BLaER1 treated with 17β-estradiol and CSF1 and Interleukin-3, amounts not matched to agents 10 nM and 100 nM (cell line): ENCODE measurements at regions not wholly inside any gene's neighbourhood (a gene's known extent, or its start where the extent isn't known, plus 50 kb on each side); places are given as distances from the start of the nearest gene placed in this dataset.
A peak's percentile ranks its signal among the peaks of the same experiment; 100 is the strongest.
"Not testable (repeated sequence)": the region's sequence is repeated elsewhere in the genome, so short reads cannot be mapped to it uniquely, and the experiment has no call there.

Source experiments
- H3K27ac ChIP-seq, 11 experiments: shearing (Covaris generic); formaldehyde crosslinking; 2 replicates each; pipeline ENCODE4 v1.8.1; 2022
- H3K27me3 ChIP-seq, 11 experiments: shearing (Covaris generic); formaldehyde crosslinking; 2 replicates each; pipeline ENCODE4 v1.8.1; 2022
- H3K36me3 ChIP-seq, 11 experiments: shearing (Covaris generic); formaldehyde crosslinking; 2 replicates each; pipeline ENCODE4 v1.8.1; 2022
- H3K4me1 ChIP-seq, 10 experiments: shearing (Covaris generic); formaldehyde crosslinking; 2 replicates each; pipeline ENCODE4 v1.8.1; 2022
- H3K4me2 ChIP-seq, 11 experiments: shearing (Covaris generic); formaldehyde crosslinking; 2 replicates each; pipeline ENCODE4 v1.8.1; 2022
- H3K4me3 ChIP-seq, 10 experiments: shearing (Covaris generic); formaldehyde crosslinking; 2 replicates each; pipeline ENCODE4 v1.8.1; 2022
- H3K9ac ChIP-seq, 11 experiments: shearing (Covaris generic); formaldehyde crosslinking; 2 replicates each; pipeline ENCODE4 v1.8.1; 2022
- H3K9me3 ChIP-seq, 11 experiments: shearing (Covaris generic); formaldehyde crosslinking; replicated peaks in 1 of 11; 2 replicates each; pipeline ENCODE4 v1.8.1; 2022
- H4K20me1 ChIP-seq, 11 experiments: shearing (Covaris generic); formaldehyde crosslinking; 2 replicates each; pipeline ENCODE4 v1.8.1; 2022

GRCh38 chr16:29578898-29579297, 72.7 kb upstream of the NPIPB12 start:
- H3K4me3 ChIP-seq, H3K9ac ChIP-seq, H3K4me1 ChIP-seq, H3K9me3 ChIP-seq, H3K27me3 ChIP-seq, H3K27ac ChIP-seq, H3K4me2 ChIP-seq: not testable (repeated sequence)
- H3K36me3 ChIP-seq: peaks cover 0 to 29% (median 18%) of the 10 kb centered on the region in 11 experiments; a peak in 19 of 22 replicates
- H4K20me1 ChIP-seq: peaks cover 43 to 92% (median 84%) of the 10 kb centered on the region in 11 experiments; a peak in 20 of 22 replicates

GRCh38 chr16:29581764-29582163, 75.6 kb upstream of the NPIPB12 start:
- H3K4me2 ChIP-seq, H3K27ac ChIP-seq, H3K9me3 ChIP-seq, H3K27me3 ChIP-seq, H3K9ac ChIP-seq, H3K4me3 ChIP-seq: not testable (repeated sequence)
- peaks cover 0 to 18% (median 14%) of the 10 kb centered on the region in 11 experiments; a peak in 16 of 22 replicates for H3K36me3 ChIP-seq
- H3K4me1 ChIP-seq: peaks cover 13 to 25% (median 22%) of the 10 kb centered on the region in 10 experiments
- peaks cover 45 to 92% (median 89%) of the 10 kb centered on the region in 11 experiments; a peak in 20 of 22 replicates for H4K20me1 ChIP-seq

DNA sequence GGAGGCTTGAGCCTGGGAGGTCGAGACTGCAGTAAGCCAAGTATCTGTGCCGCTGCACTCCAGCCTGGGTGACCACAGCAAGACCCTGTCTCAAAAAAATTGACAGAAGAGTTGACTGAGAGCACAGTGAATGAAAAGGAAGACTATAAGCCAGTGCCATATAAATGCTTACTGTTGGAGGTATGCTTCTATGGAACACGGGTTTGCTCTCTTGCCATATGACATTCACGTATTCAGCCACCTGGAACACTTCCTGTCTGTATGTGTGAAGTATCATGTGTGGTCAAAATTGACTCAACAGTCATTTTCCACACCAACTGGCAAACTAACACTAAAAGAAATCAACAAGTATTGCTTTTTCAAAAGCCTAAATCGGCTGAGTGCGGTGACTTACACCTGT, 71.1 kb upstream of the SPN start:
- Histone ChIP-seq H3K9ac (peak overlapping the region in 3 of 11 experiments; percentile 36 to 61 (median 49); a peak in 2 of 22 replicates), H3K4me2 (peak overlapping the region; percentile 57 to 72 (median 65); a peak in 20 of 22 replicates), H4K20me1 (peaks cover 32 to 85% (median 71%) of the 10 kb centered on the region in 11 experiments), H3K4me1 (peaks cover 23 to 54% (median 39%) of the 10 kb centered on the region in 10 experiments; a peak in 19 of 20 replicates), H3K27ac (peak overlapping the region in 5 of 11 experiments; percentile 9 to 55 (median 35); a peak in 4 of 22 replicates), H3K4me3 (peak overlapping the region in 3 of 10 experiments; percentile 40 to 46 (median 42); a peak in 3 of 20 replicates)
- not testable (repeated sequence) for H3K27me3 ChIP-seq, H3K36me3 ChIP-seq, H3K9me3 ChIP-seq

GRCh38 chr16:29594269-29594925, 68.7 kb upstream of the SPN start:
- Histone ChIP-seq H3K9ac (peak overlapping the region; percentile 84 to 96 (median 93)), H3K27ac (peak overlapping the region; percentile 86 to 97 (median 92)), H3K4me2 (peak overlapping the region in 8 of 11 experiments; percentile 59 to 86 (median 76); a peak in 17 of 22 replicates), H3K4me3 (peak overlapping the region; percentile 64 to 87 (median 76)), H3K4me1 (peaks cover 31 to 56% (median 45%) of the 10 kb centered on the region in 10 experiments), H4K20me1 (peaks cover 10 to 81% (median 58%) of the 10 kb centered on the region in 11 experiments)
- H3K27me3 ChIP-seq, H3K9me3 ChIP-seq, H3K36me3 ChIP-seq: not testable (repeated sequence)

GRCh38 chr16:29594926-29595838, 67.9 kb upstream of the SPN start:
- not testable (repeated sequence) for H3K36me3 ChIP-seq, H3K9me3 ChIP-seq, H3K27me3 ChIP-seq
- peaks cover 9 to 81% (median 59%) of the 10 kb centered on the region in 11 experiments; a peak in 21 of 22 replicates for H4K20me1 ChIP-seq
- peak overlapping the region; percentile 84 to 96 (median 93) for H3K9ac ChIP-seq
- H3K4me1 ChIP-seq: peaks cover 34 to 59% (median 48%) of the 10 kb centered on the region in 10 experiments
- H3K27ac ChIP-seq: peak overlapping the region; percentile 86 to 97 (median 92)
- peak overlapping the region; percentile 59 to 88 (median 79) for H3K4me2 ChIP-seq
- H3K4me3 ChIP-seq: peak overlapping the region; percentile 64 to 87 (median 76)

DNA sequence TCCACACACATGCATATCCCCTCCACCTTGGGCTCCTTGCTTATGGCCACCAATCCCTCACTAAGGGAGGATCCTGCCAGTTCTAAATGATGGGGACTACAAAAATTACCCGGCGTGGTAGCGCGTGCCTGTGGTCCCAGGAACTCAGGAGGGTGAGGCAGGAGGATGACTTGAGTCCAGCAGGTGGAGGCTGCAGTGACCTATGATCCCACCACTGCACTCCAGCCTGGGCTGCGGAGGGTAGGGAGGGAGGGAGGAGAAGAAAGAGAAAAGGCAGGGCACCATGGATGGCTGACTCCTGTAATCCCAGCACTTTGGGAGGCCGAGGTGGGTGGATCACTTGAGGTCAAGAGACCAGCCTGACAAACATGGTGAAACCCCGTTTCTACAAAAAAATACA, 66.0 kb upstream of the SPN start:
- not testable (repeated sequence) for H3K9ac ChIP-seq, H3K27me3 ChIP-seq, H3K36me3 ChIP-seq, H3K9me3 ChIP-seq, H3K4me3 ChIP-seq, H3K27ac ChIP-seq
- H3K4me2 ChIP-seq: peak overlapping the region in 1 of 11 experiments; percentile 45; a peak in 1 of 22 replicates
- peaks cover 41 to 59% (median 55%) of the 10 kb centered on the region in 10 experiments for H3K4me1 ChIP-seq
- peaks cover 13 to 81% (median 59%) of the 10 kb centered on the region in 11 experiments; a peak in 20 of 22 replicates for H4K20me1 ChIP-seq

DNA sequence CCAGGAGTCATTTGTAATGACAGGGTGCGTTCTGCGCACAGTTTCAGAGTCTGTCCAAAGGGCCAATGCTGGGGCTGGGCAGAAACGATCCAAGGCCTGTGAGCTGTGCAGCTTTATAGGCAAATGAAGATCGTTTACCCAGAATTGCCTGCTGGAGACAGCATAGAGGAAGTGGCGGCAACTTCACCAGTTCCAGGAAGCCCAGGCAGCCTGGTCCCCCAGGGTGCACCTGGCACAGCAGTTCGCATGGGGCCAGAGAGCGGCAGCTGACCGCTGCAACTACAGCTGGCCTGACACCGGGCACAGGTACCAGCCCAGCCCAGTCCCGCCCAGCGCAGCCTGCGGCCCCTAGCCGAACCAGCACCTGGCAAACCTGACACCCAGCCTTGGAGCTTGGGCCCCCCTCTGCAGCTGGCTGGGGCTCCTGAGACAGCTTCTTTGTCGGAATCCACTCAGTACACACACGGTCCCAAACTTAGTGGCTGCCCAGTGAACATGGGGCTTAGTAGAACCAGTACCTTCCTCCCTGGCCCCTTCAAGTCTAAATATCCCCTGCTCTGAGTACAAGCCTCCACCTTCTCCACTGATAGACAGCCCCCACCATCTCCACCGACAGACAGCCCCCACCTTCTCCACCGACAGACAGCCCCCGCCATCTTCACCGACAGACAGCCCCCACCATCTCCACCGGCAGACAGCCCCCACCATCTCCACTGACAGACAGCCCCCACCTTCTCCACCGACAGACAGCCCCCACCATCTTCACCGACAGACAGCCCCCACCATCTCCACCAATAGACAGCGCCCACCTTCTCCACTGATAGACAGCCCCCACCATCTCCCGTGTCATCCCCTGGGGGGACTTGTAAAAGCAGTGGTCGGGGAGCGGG, 62.7 kb upstream of the SPN start:
- H3K36me3 ChIP-seq, H3K9me3 ChIP-seq, H3K27me3 ChIP-seq: not testable (repeated sequence)
- H3K4me3 ChIP-seq: peak overlapping the region; percentile 25 to 56 (median 36); a peak in 13 of 20 replicates
- H3K4me1 ChIP-seq: peaks cover 58 to 81% (median 73%) of the 10 kb centered on the region in 10 experiments
- H3K4me2 ChIP-seq: peak overlapping the region; percentile 80 to 94 (median 84)
- H3K9ac ChIP-seq: peak overlapping the region; percentile 18 to 68 (median 53); a peak in 19 of 22 replicates
- H3K27ac ChIP-seq: peak overlapping the region; percentile 37 to 65 (median 49); a peak in 17 of 22 replicates
- H4K20me1 ChIP-seq: peaks cover 0 to 94% (median 79%) of the 10 kb centered on the region in 11 experiments; a peak in 20 of 22 replicates

GRCh38 chr16:29602247-29602625, 60.8 kb upstream of the SPN start:
- Histone ChIP-seq H3K4me2 (peak overlapping the region; percentile 80 to 94 (median 84)), H3K4me1 (peaks cover 70 to 83% (median 79%) of the 10 kb centered on the region in 10 experiments), H3K27ac (peak overlapping the region in 4 of 11 experiments; percentile 9 to 42 (median 18); a peak in 5 of 22 replicates), H3K9ac (peak overlapping the region in 5 of 11 experiments; percentile 20 to 50 (median 26); a peak in 2 of 22 replicates), H3K36me3 (peaks cover 0 to 11% (median 0%) of the 10 kb centered on the region in 11 experiments; a peak in 5 of 22 replicates), H4K20me1 (peaks cover 0 to 96% (median 86%) of the 10 kb centered on the region in 11 experiments; a peak in 21 of 22 replicates)
- H3K9me3 ChIP-seq, H3K4me3 ChIP-seq, H3K27me3 ChIP-seq: not testable (repeated sequence)

DNA sequence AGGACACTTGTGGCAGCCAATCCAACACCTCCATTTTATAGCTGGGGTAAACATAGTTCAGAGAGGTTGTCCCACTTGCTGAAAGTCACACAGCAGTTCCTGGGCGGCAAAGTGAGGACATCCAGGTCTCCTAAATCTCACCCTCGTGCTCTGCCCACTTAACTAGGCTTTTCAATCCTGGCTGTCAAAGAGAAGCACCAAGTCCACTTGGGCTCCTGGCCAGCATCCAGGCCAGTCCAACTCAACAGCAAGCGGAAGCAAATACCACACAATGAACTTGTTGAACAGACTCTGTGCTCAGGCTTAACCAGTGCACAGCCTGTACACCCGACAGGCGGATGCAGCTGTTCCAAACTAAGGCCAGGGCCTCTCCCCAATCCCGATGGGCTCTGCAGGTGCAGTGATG, 60.4 kb upstream of the SPN start:
- peaks cover 0 to 96% (median 88%) of the 10 kb centered on the region in 11 experiments; a peak in 21 of 22 replicates for H4K20me1 ChIP-seq
- H3K27me3 ChIP-seq, H3K9me3 ChIP-seq, H3K4me3 ChIP-seq: not testable (repeated sequence)
- H3K27ac ChIP-seq: peak overlapping the region in 1 of 11 experiments; percentile 42; a peak in 2 of 22 replicates
- H3K4me1 ChIP-seq: peaks cover 74 to 87% (median 81%) of the 10 kb centered on the region in 10 experiments
- peak overlapping the region; percentile 80 to 94 (median 84); a peak in 20 of 22 replicates for H3K4me2 ChIP-seq
- H3K9ac ChIP-seq: 0 out of 22 replicates have a peak overlapping the region, but pooled peaks of 1 of the 11 experiments have one; percentile 25
- peaks cover 0 to 11% (median 0%) of the 10 kb centered on the region in 11 experiments; a peak in 5 of 22 replicates for H3K36me3 ChIP-seq

GRCh38 chr16:29604631-29605549, 58.2 kb upstream of the SPN start:
- Histone ChIP-seq H3K4me2 (peak overlapping the region; percentile 42 to 82 (median 74)), H3K36me3 (peaks cover 0 to 11% (median 0%) of the 10 kb centered on the region in 11 experiments; a peak in 5 of 22 replicates), H3K4me1 (peaks cover 59 to 90% (median 73%) of the 10 kb centered on the region in 10 experiments), H3K27ac (peak overlapping the region in 7 of 11 experiments; percentile 35 to 73 (median 49); a peak in 12 of 22 replicates), H3K9ac (peak overlapping the region in 9 of 11 experiments; percentile 13 to 61 (median 30); a peak in 7 of 22 replicates), H4K20me1 (peaks cover 0 to 100% (median 99%) of the 10 kb centered on the region in 11 experiments; a peak in 21 of 22 replicates)
- H3K27me3 ChIP-seq, H3K4me3 ChIP-seq, H3K9me3 ChIP-seq: not testable (repeated sequence)
